K562 (cell line): ENCODE measurements at regions not wholly inside any gene's neighbourhood (a gene's known extent, or its start where the extent isn't known, plus 50 kb on each side); places are given as distances from the start of the nearest gene placed in this dataset.

ENCODE experiments used
- ATAC-seq: fragments of 200-7000 bp; cut with Tn5 transposase; 3 replicates; pipeline ENCODE4 v1.9.1; 2020; ENCODE audit warnings: moderate library complexity
- BruUV-seq: library from RNA; stranded (reverse); fragments of 400-500 nt; replicated peaks from 2 replicates; lab custom pipeline; 2021; lab: Mats Ljungman, UMichigan
- CTCF ChIA-PET: fragments of 300-600 bp; formaldehyde crosslinking; extraction: SDS; loops from one replicate; lab custom pipeline; 2021; ENCODE audit warnings: low intra/inter-chr PET ratio; lab: Yijun Ruan, JAX
- POLR2A ChIA-PET: fragments of 300-600, 350-650 bp; sonication (Branson Sonifier 250); formaldehyde crosslinking; extraction: SDS; loops from one replicate; lab custom pipeline; 2021; ENCODE audit warnings: antibody characterized with exemption, inconsistent platforms; lab: Yijun Ruan, JAX
- DNase-seq, 4 experiments: peaks; one replicate each; pipeline versions ENCODE4 v3.0.0 to v3.0.0-alpha.2; 2011 to 2018; ENCODE audit warnings: low spot score in 3 of 4, mixed read lengths in 3 of 4; ENCODE audit errors: extremely low read depth in 1 of 4
- FAIRE-seq: peaks from 2 replicates; lab custom pipeline; 2011; peaks lifted over from hg19 to GRCh38; lab: Jason Lieb, UNC
- H2AFZ ChIP-seq: 2 replicates; pipeline ENCODE4 v1.6.0; 2011; ENCODE audit warnings: low read depth, low read length, control low read depth, inconsistent platforms
- H3K27ac ChIP-seq: fragments of 200-600 bp; 3 replicates; pipeline ENCODE4 v1.8.0; 2011; ENCODE audit warnings: low read depth, mild to moderate bottlenecking, control low read depth, inconsistent platforms, low read length, moderate library complexity, mixed read lengths; ENCODE audit errors: extremely low read depth
- H3K27me3 ChIP-seq, 2 experiments: fragments of 300-600 bp in 1 of 2; 2 replicates in 1 of 2; 3 replicates in 1 of 2; pipeline versions ENCODE4 v1.6.0 to v1.8.0; 2011; ENCODE audit warnings: inconsistent platforms in 2 of 2, low read length in 2 of 2, mild to moderate bottlenecking in 1 of 2, mixed read lengths in 1 of 2, moderate library complexity in 1 of 2; ENCODE audit not compliant: control insufficient read depth in 2 of 2, insufficient read depth in 2 of 2
- H3K36me3 ChIP-seq: fragments of 300-600 bp; 3 replicates; pipeline ENCODE4 v1.8.0; 2011; ENCODE audit warnings: mild to moderate bottlenecking, low read length, inconsistent platforms; ENCODE audit not compliant: control insufficient read depth, insufficient read depth
- H3K4me1 ChIP-seq, 2 experiments: fragments of 200-600 bp in 1 of 2; replicated peaks in 1 of 2; 2 replicates in 1 of 2; 3 replicates in 1 of 2; pipeline versions ENCODE4 v1.5.1 to v1.8.0; 2011; ENCODE audit warnings: inconsistent platforms in 2 of 2, low read length in 2 of 2, mild to moderate bottlenecking in 1 of 2, mixed read lengths in 1 of 2, moderate library complexity in 1 of 2; ENCODE audit not compliant: control insufficient read depth in 2 of 2, insufficient read depth in 2 of 2
- H3K4me2 ChIP-seq: 2 replicates; pipeline ENCODE4 v1.6.1; 2011; ENCODE audit warnings: low read length, control low read depth, inconsistent platforms, mixed read lengths; ENCODE audit not compliant: insufficient read depth
- H3K4me3 ChIP-seq: fragments of 200-600 bp; sonication (generic), shearing (Covaris generic); 2 replicates; pipeline ENCODE4 v1.5.1; 2016; ENCODE audit warnings: control low read depth, inconsistent platforms
- H3K79me2 ChIP-seq: fragments of 200-600 bp; 3 replicates; pipeline ENCODE4 v1.8.0; 2011; ENCODE audit warnings: low read length, inconsistent platforms; ENCODE audit not compliant: control insufficient read depth, insufficient read depth
- H3K9ac ChIP-seq, 2 experiments: 2 replicates each; pipeline versions ENCODE4 v1.6.0 to v1.6.1; 2011; ENCODE audit warnings: low read depth in 2 of 2, low read length in 2 of 2, control low read depth in 1 of 2, inconsistent platforms in 1 of 2, mild to moderate bottlenecking in 1 of 2, mixed read lengths in 1 of 2; ENCODE audit not compliant: insufficient read depth in 1 of 2
- H3K9me1 ChIP-seq: one replicate; pipeline ENCODE4 v1.6.0; 2011; ENCODE audit warnings: inconsistent platforms, mild to moderate bottlenecking, low read length, moderate library complexity; ENCODE audit not compliant: control insufficient read depth, insufficient read depth
- H3K9me3 ChIP-seq: replicated peaks from 2 replicates; pipeline ENCODE4 v1.5.1; 2011; ENCODE audit warnings: low read depth, low read length, inconsistent platforms; ENCODE audit not compliant: control insufficient read depth, insufficient read depth
- H4K20me1 ChIP-seq: replicated peaks from 2 replicates; pipeline ENCODE4 v1.6.1; 2011; ENCODE audit warnings: low read length, inconsistent platforms, mixed read lengths; ENCODE audit not compliant: control insufficient read depth, insufficient read depth
- GABPA ChIP-seq: fragments of 200-800 bp; sonication (Bioruptor generic); conservative IDR thresholded peaks from 2 replicates; pipeline ENCODE4 v1.6.1; 2016; ENCODE audit warnings: low read depth, missing genetic modification characterization, missing compliant biosample characterization
- RBM25 ChIP-seq: fragments of 200-400 bp; formaldehyde crosslinking; IDR thresholded peaks from 2 replicates; pipeline ENCODE4 v1.6.1; 2018; ENCODE audit warnings: low read length, low read depth, moderate library complexity; ENCODE audit not compliant: severe bottlenecking
- SRSF9 ChIP-seq: fragments of 200-400 bp; formaldehyde crosslinking; IDR thresholded peaks from 2 replicates; pipeline ENCODE4 v1.6.1; 2017; ENCODE audit warnings: low read depth, low read length, borderline replicate concordance
- ZBTB8A ChIP-seq: fragments of 450-650 bp; IDR thresholded peaks from 2 replicates; pipeline ENCODE4 v1.6.1; 2018; ENCODE audit warnings: mild to moderate bottlenecking, moderate library complexity; ENCODE audit not compliant: partially characterized antibody
- ZSCAN29 ChIP-seq: fragments of 450-650 bp; IDR thresholded peaks from 2 replicates; pipeline ENCODE4 v1.6.1; 2017
- WGBS: fragments of 100-300 bp; shearing (Covaris generic); methylation state at CpG from one replicate; pipeline ENCODE4 v1.1.6; 2016; ENCODE audit warnings: low coverage, mixed read lengths; ENCODE audit not compliant: insufficient coverage; ENCODE audit errors: missing lambda C conversion rate; 5-methylcytosine and 5-hydroxymethylcytosine counted together
- in situ Hi-C: fragments of 300-500 bp; cut with MboI; formaldehyde crosslinking; loops from 4 replicates; pipeline ENCODE4 v1.15.0; 2018; ENCODE audit warnings: inconsistent platforms, mixed read lengths
- intact Hi-C: fragments of 100-400 bp; cut with micrococcal nuclease; formaldehyde crosslinking; loops from 2 replicates; pipeline ENCODE4 v1.14.2; 2022

GRCh38 chr9:113790093-113790492 lies 86.0 kb upstream of the ZNF618 start (continued):
- TF ChIP-seq SRSF9 (no peak), ZBTB8A (no peak)

GRCh38 chr9:113793558-113793957 lies 82.6 kb upstream of the ZNF618 start:
- CTCF ChIA-PET: no interaction called here
- no peaks in the 10 kb centered on the region for H3K9me3 ChIP-seq
- 1% methylated on average over 9 of the region's 9 CpGs for WGBS
- no peak overlapping the region for H3K9ac ChIP-seq
- intact Hi-C loops: no loop called here
- no peaks in the 10 kb centered on the region for H3K9me1 ChIP-seq
- no peak for TF ChIP-seq GABPA (tag)
- H3K4me2 ChIP-seq: no peak overlapping the region
- in situ Hi-C loops: no loop called here
- H3K79me2 ChIP-seq: no peaks in the 10 kb centered on the region
- DNase-seq (no peak), ATAC-seq (no peak), FAIRE-seq (no peak)
- H2AFZ ChIP-seq: no peak overlapping the region
- H3K27me3 ChIP-seq: peaks cover 6 to 35% of the 10 kb centered on the region in 2 experiments
- H3K36me3 ChIP-seq: no peaks in the 10 kb centered on the region
- no peaks in the 10 kb centered on the region for H3K4me1 ChIP-seq
- POLR2A ChIA-PET: no interaction called here
- H4K20me1 ChIP-seq: peaks cover 3% of the 10 kb centered on the region; the same call in 1 of the 2 replicates
- no peak overlapping the region for H3K4me3 ChIP-seq
- no peak overlapping the region for H3K27ac ChIP-seq
- no TSS peak for BruUV-seq

- FAIRE-seq (no peak), DNase-seq (no peak), ATAC-seq (no peak)
- Histone ChIP-seq H4K20me1 (peaks cover 3% of the 10 kb centered on the region; the same call in 1 of the 2 replicates), H3K9me3 (no peaks in the 10 kb centered on the region), H3K36me3 (no peaks in the 10 kb centered on the region), H3K9ac (no peak overlapping the region), H3K9me1 (no peaks in the 10 kb centered on the region), H3K27me3 (peaks cover 3 to 31% of the 10 kb centered on the region in 2 experiments; a peak in 4 of 5 replicates), H3K4me3 (no peak overlapping the region), H3K27ac (no peak overlapping the region), H3K4me1 (no peaks in the 10 kb centered on the region), H2AFZ (no peak overlapping the region), H3K4me2 (no peak overlapping the region), H3K79me2 (no peaks in the 10 kb centered on the region)
- BruUV-seq: no TSS peak
- intact Hi-C loops: no loop called here
- WGBS: 0% methylated on average over 6 of the region's 6 CpGs
- ChIA-PET POLR2A (no interaction called here), CTCF (no interaction called here)
- in situ Hi-C loops: no loop called here
- TF ChIP-seq ZSCAN29 (no peak), RBM25 (peak; percentile 20)
Measured at GRCh38 chr9:113794721-113795120, 81.4 kb upstream of the ZNF618 start.
